ENCODE measurements at regions not wholly inside any gene's neighbourhood (a gene's known extent, or its start where the extent isn't known, plus 50 kb on each side); places are given as distances from the start of the nearest gene placed in this dataset.
"Not testable (repeated sequence)": the region's sequence is repeated elsewhere in the genome, so short reads cannot be mapped to it uniquely, and the experiment has no call there.

DNA sequence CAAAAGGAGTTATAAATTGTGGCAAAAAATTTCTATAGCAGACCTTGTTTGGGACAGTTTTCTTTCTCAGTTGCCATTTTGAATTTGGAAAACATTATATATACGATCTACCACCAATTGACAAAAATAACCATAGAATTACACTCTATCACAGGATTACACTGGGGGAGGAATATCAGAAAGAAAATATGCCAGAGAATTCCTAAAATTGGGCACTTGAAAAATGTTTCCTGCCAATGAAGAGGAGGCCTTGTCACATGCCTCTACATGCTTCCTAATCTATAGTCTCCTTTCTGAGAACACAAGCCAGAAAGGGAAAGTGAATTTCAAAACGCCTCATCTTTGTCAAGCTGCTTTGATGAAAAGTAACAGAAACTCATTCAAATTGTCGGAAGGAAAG lies 78.5 kb upstream of the DNAH5 start:
- H3K27me3 Mint-ChIP-seq, result no peaks in the 10 kb centered on the region
- no peak overlapping the region for H3K4me3 Mint-ChIP-seq
- no peak overlapping the region for H3K27ac Mint-ChIP-seq
- DNase-seq (no peak), ATAC-seq (ENCODE audit: low read depth) (no peak)
- H3K36me3 Mint-ChIP-seq, result no peaks in the 10 kb centered on the region
- H3K9me3 Mint-ChIP-seq, result peaks cover 1% of the 10 kb centered on the region
- POLR2A ChIA-PET, result no interaction called here
- H3K4me1 Mint-ChIP-seq, result no peaks in the 10 kb centered on the region

DNA sequence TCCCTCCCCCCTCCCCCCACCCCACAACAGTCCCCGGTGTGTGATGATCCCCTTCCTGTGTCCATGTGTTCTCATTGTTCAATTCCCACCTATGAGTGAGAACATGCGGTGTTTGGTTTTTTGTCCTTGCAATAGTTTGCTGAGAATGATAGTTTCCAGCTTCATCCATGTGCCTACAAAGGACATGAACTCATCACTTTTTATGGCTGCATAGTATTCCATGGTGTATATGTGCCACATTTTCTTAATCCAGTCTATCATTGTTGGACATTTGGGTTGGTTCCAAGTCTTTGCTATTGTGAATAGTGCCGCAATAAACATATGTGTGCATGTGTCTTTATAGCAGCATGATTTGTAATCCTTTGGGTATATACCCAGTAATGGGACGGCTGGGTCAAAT lies 76.5 kb upstream of the DNAH5 start:
- H3K4me3 Mint-ChIP-seq; H3K27me3 Mint-ChIP-seq; ATAC-seq (ENCODE audit: low read depth); H3K9me3 Mint-ChIP-seq; POLR2A ChIA-PET; H3K36me3 Mint-ChIP-seq; H3K4me1 Mint-ChIP-seq; H3K27ac Mint-ChIP-seq; DNase-seq: not testable (repeated sequence)

DNA sequence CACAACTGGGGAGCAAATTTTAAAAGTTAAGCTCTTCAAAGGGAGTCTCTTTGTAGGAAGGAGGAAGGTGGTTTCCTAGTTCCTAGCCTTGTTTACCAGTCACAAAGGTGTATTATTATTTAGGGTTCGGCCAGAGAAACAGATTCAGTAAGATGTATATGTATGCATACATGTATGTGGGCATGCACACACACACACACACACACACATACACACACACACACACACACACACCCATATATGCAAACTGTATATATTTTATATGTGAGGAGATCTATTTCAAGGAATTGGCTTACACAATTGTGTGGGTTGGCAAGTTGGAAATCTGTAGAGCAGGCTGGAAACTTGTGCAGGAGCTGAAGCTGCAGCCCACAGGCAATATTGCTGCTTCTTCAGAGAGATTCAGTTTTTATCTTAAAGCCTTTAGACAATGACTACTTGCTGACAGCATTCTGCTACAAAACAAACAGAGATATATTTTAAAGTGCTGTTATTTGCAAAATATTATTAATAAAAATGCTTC lies 75.3 kb upstream of the DNAH5 start:
- Mint-ChIP-seq H3K4me3 (no peak overlapping the region), H3K4me1 (no peaks in the 10 kb centered on the region), H3K9me3 (peaks cover 1% of the 10 kb centered on the region), H3K27ac (no peak overlapping the region), H3K36me3 (no peaks in the 10 kb centered on the region), H3K27me3 (no peaks in the 10 kb centered on the region)
- DNase-seq, result no peak
- POLR2A ChIA-PET, result no interaction called here
- no peak for ATAC-seq (ENCODE audit: low read depth)

GRCh38 chr5:14017904-14018303 lies 73.4 kb upstream of the DNAH5 start:
- POLR2A ChIA-PET, result no interaction called here
- H3K9me3 Mint-ChIP-seq, result peaks cover 1% of the 10 kb centered on the region
- no peaks in the 10 kb centered on the region for H3K36me3 Mint-ChIP-seq
- H3K4me1 Mint-ChIP-seq, result no peaks in the 10 kb centered on the region
- H3K27ac Mint-ChIP-seq, result no peak overlapping the region
- ATAC-seq (ENCODE audit: low read depth), result no peak
- no peak overlapping the region for H3K4me3 Mint-ChIP-seq
- DNase-seq, result no peak
- H3K27me3 Mint-ChIP-seq, result peaks cover 5% of the 10 kb centered on the region

- Mint-ChIP-seq H3K27me3 (peaks cover 16% of the 10 kb centered on the region), H3K4me3 (no peak overlapping the region), H3K9me3 (peaks cover 1% of the 10 kb centered on the region), H3K36me3 (no peaks in the 10 kb centered on the region), H3K27ac (no peak overlapping the region), H3K4me1 (peaks cover 2% of the 10 kb centered on the region)
- POLR2A ChIA-PET, result no interaction called here
- ATAC-seq (ENCODE audit: low read depth) (no peak), DNase-seq (no peak)
Measured at GRCh38 chr5:14016549-14016948, 72.1 kb upstream of the DNAH5 start.

GRCh38 chr5:14011089-14012020 lies 66.9 kb upstream of the DNAH5 start:
- Mint-ChIP-seq H3K27me3 (peaks cover 37% of the 10 kb centered on the region), H3K27ac (no peak overlapping the region), H3K4me1 (peaks cover 5% of the 10 kb centered on the region), H3K9me3 (no peaks in the 10 kb centered on the region), H3K4me3 (peak overlapping the region; percentile 80), H3K36me3 (no peaks in the 10 kb centered on the region)
- POLR2A ChIA-PET, result no interaction called here
- DNase-seq (peak; percentile 64), ATAC-seq (ENCODE audit: low read depth) (peak; percentile 90)

DNA sequence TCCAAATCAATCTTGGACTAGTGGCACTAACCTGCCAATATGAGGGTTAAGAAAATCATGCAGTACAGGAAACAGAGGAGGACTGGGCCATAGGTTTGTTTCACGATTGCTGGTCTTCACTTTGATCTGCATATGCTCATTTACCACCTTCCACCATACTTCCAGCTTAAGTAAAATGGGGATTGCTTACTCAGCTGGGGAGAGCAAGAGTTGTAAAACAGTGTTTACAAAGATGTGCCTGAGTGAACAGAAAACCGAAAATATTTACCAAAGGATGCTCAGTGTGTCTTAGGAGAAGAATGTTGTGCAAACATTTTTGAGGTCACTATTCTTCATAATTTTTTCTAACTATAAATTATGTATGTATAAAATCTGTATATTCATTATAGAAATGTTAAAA lies 65.1 kb upstream of the DNAH5 start:
- H3K27me3 Mint-ChIP-seq, result peaks cover 37% of the 10 kb centered on the region
- H3K4me1 Mint-ChIP-seq, result peaks cover 5% of the 10 kb centered on the region
- POLR2A ChIA-PET, result no interaction called here
- H3K27ac Mint-ChIP-seq, result no peak overlapping the region
- DNase-seq (no peak), ATAC-seq (ENCODE audit: low read depth) (no peak)
- no peaks in the 10 kb centered on the region for H3K9me3 Mint-ChIP-seq
- no peaks in the 10 kb centered on the region for H3K36me3 Mint-ChIP-seq
- no peak overlapping the region for H3K4me3 Mint-ChIP-seq

GRCh38 chr5:14008819-14009311 lies 64.4 kb upstream of the DNAH5 start:
- Mint-ChIP-seq H3K27me3 (peaks cover 35% of the 10 kb centered on the region), H3K27ac (no peak overlapping the region), H3K4me3 (no peak overlapping the region), H3K9me3 (no peaks in the 10 kb centered on the region), H3K36me3 (no peaks in the 10 kb centered on the region), H3K4me1 (peaks cover 5% of the 10 kb centered on the region)
- POLR2A ChIA-PET, result no interaction called here
- ATAC-seq (ENCODE audit: low read depth), result no peak
- no peak for DNase-seq

DNA sequence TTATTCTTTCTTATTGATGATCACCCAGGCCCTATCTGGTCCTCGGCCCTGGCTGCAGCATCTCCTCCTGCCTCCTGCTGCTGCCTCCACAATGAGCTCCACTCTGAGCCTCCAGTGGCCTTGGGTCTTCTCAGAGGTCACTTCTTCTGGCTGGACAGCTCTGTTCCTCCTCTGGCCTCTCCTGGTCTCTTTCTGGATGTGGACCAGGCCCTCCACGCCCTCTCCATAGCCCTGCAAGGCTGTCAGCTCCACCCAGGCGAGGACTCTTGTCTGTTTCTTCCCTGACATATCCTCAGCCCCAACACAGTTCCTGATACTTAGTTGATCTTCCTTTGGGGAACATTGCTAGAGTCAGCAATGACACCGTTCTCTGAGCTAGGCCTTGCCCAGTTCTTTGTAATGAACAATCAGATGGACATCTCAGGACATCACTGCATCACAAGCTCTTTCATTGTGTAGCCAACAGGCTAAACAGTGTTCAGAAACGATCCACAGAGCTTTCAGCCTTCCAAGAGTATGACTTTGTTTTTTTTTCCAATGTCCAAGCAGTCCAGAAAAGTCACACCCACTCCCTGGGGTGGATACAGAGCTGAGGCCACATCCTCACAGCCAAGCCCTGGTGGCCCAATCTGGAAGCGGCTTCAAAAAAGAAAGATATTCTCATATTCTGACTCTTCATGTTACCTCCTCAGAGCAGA lies 62.5 kb upstream of the DNAH5 start:
- Mint-ChIP-seq H3K27ac (no peak overlapping the region), H3K9me3 (no peaks in the 10 kb centered on the region), H3K4me3 (no peak overlapping the region), H3K36me3 (no peaks in the 10 kb centered on the region), H3K27me3 (peaks cover 24% of the 10 kb centered on the region), H3K4me1 (peaks cover 5% of the 10 kb centered on the region)
- no peak for DNase-seq
- ATAC-seq (ENCODE audit: low read depth), result no peak
- POLR2A ChIA-PET, result no interaction called here

DNA sequence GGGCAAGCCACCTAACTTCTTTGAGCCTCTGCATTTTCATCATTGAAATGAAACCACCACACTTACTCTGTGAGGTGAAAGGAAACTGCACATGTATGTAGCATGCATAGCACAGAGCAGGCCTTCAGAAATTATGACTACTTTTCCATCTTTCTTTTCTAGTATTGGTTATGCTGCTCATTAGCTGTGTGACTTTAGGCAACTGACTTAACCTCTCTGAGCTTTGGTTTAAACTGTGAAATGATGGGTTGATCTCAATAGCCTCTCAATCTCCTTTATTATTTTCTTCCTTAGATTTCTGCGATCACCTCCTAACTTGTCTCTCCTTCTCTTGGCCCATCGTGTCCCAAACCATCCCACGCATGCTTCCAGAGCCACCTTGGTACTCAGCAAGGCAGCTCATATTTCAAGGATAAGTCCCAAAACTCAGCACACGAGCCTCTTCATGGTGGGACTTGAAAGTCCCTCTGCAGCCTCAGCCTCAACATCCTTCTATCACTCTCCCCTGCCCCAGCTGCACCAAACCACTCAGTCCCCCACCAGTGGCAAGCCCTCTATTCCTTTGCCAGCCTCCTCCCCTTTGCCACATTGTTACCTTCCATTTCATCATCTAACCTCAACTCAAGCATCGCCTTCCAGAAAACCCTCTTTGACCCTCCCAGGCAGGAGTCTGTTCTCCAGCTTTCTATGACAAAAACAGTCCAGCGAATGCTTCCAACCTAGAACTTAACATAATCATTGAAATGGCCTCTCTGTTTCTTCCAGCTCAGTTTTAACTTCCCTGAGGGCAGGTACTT lies 60.3 kb upstream of the DNAH5 start:
- H3K4me3 Mint-ChIP-seq, result no peak overlapping the region
- no peaks in the 10 kb centered on the region for H3K9me3 Mint-ChIP-seq
- DNase-seq (no peak), ATAC-seq (ENCODE audit: low read depth) (no peak)
- H3K36me3 Mint-ChIP-seq, result no peaks in the 10 kb centered on the region
- no peaks in the 10 kb centered on the region for H3K4me1 Mint-ChIP-seq
- H3K27ac Mint-ChIP-seq, result no peak overlapping the region
- H3K27me3 Mint-ChIP-seq, result peaks cover 8% of the 10 kb centered on the region
- POLR2A ChIA-PET, result no interaction called here

DNA sequence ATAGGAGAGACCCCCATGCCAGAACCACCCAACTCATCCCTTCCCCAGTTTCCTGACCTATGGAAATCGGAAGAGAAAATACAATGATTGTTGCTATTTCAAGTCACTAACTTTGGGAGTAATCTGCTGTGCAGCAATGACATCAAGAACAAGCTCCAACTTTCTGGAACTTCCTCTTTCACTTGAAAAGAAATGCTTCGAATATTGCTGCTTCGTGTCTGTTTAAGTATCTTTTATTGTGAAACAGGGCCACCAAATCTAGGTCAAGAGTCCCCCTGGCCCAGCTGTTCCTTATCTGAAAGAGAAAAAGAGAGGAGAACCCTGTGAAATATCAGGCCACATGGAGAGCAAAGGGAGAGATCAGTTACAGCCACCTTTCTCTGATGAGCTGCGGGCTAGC lies 59.4 kb upstream of the DNAH5 start:
- Mint-ChIP-seq H3K4me1 (no peaks in the 10 kb centered on the region), H3K36me3 (no peaks in the 10 kb centered on the region), H3K27me3 (peaks cover 5% of the 10 kb centered on the region), H3K27ac (no peak overlapping the region), H3K4me3 (no peak overlapping the region), H3K9me3 (no peaks in the 10 kb centered on the region)
- no peak for ATAC-seq (ENCODE audit: low read depth)
- POLR2A ChIA-PET, result no interaction called here
- DNase-seq, result no peak

DNA sequence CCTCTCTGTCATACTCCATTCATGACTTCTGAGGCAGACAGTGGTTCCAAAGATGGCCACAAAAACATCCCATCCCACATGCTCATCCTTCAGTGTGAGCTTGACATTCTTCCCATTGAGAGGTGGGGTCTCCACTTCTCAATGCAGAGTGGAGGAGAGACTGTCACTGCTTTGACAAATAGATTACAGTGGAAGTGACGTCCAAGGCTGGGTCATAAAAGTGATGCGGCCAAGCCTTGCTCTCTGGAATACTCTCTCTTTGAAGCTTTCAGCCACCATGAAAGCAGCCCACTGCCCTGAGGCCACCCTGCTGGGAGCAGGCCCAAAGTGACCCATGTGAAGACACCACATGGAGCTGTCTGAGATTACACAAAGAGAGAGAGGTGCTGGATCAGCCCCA lies 59.0 kb upstream of the DNAH5 start:
- Mint-ChIP-seq H3K4me1 (no peaks in the 10 kb centered on the region), H3K9me3 (peaks cover 2% of the 10 kb centered on the region), H3K4me3 (no peak overlapping the region), H3K36me3 (no peaks in the 10 kb centered on the region), H3K27me3 (peaks cover 5% of the 10 kb centered on the region), H3K27ac (no peak overlapping the region)
- POLR2A ChIA-PET, result no interaction called here
- ATAC-seq (ENCODE audit: low read depth), result no peak
- DNase-seq, result no peak

- H3K4me1 Mint-ChIP-seq, result no peaks in the 10 kb centered on the region
- H3K27ac Mint-ChIP-seq, result no peak overlapping the region
- H3K36me3 Mint-ChIP-seq, result no peaks in the 10 kb centered on the region
- no peak for DNase-seq
- no peak for ATAC-seq (ENCODE audit: low read depth)
- POLR2A ChIA-PET, result no interaction called here
- no peaks in the 10 kb centered on the region for H3K27me3 Mint-ChIP-seq
- no peak overlapping the region for H3K4me3 Mint-ChIP-seq
- H3K9me3 Mint-ChIP-seq, result peaks cover 7% of the 10 kb centered on the region
Measured at GRCh38 chr5:13998254-13998653, 53.8 kb upstream of the DNAH5 start.

Data from activated naive CD8-positive, alpha-beta T cell treated with anti-CD3 and anti-CD28 coated beads, Interleukin-2, amount 10 ng/mL, durations not matched to agents 7 days and 5 days (primary cell).